ENCODE measurements at regions not wholly inside any gene's neighbourhood (a gene's known extent, or its start where the extent isn't known, plus 50 kb on each side); places are given as distances from the start of the nearest gene placed in this dataset.

DNA sequence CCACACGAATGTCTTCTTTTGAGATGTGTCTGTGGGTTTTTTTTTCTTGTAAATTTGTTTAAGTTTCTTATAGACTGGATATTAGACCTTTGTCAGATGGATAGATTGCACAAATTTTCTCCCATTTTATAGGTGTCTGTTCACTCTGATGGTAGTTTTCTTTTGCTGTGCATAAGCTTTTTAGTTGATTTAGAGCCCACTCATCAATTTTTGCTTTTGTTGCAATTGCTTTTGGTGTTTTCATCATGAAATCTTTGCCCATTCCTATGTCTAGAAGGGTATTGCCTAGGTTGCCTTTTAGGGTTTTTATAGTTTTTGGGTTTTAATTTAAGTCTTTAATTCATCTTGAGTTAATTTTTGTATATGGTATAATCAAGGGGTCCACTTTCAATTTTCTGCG lies 57.7 kb downstream of the NKX2-2 start:
- Mint-ChIP-seq H3K27ac (no peak overlapping the region), H3K9me3 (no peaks in the 10 kb centered on the region), H3K4me1 (ENCODE audit: low read depth) (no peaks in the 10 kb centered on the region), H3K4me3 (no peak overlapping the region), H3K27me3 (ENCODE audit: low read depth) (peaks cover 25% of the 10 kb centered on the region), H3K36me3 (ENCODE audit: low read depth) (no peaks in the 10 kb centered on the region)
- CTCF ChIA-PET, result no interaction called here
- DNase-seq, result no peak
- intact Hi-C loops (cut with micrococcal nuclease), result no loop called here

- Mint-ChIP-seq H3K4me1 (ENCODE audit: low read depth) (no peaks in the 10 kb centered on the region), H3K36me3 (ENCODE audit: low read depth) (no peaks in the 10 kb centered on the region), H3K9me3 (no peaks in the 10 kb centered on the region), H3K27me3 (ENCODE audit: low read depth) (peaks cover 28% of the 10 kb centered on the region), H3K4me3 (no peak overlapping the region), H3K27ac (no peak overlapping the region)
- CTCF ChIA-PET, result interaction anchor here (0.6 kb wide), 1 partner anchor 214 kb away, joined by 4 read pairs; no protein-coding TSS in a partner anchor
- DNase-seq, result no peak
- intact Hi-C loops (cut with micrococcal nuclease), result no loop called here
These were observed 56.4 kb upstream of the NKX2-4 start for GRCh38 chr20:21453690-21454089.

- Mint-ChIP-seq H3K27ac (no peak overlapping the region), H3K36me3 (ENCODE audit: low read depth) (no peaks in the 10 kb centered on the region)
- CTCF ChIA-PET, result interaction anchor here (0.9 kb wide), 1 partner anchor 55 kb away, joined by 3 read pairs; no protein-coding TSS in a partner anchor
These were observed 53.2 kb upstream of the NKX2-4 start for GRCh38 chr20:21450572-21450971.

More at GRCh38 chr20:21450572-21450971, 53.2 kb upstream of the NKX2-4 start:
- intact Hi-C loops (cut with micrococcal nuclease), result no loop called here
- H3K27me3 Mint-ChIP-seq (ENCODE audit: low read depth), result peaks cover 23% of the 10 kb centered on the region
- DNase-seq, result no peak
- no peaks in the 10 kb centered on the region for H3K4me1 Mint-ChIP-seq (ENCODE audit: low read depth)
- no peaks in the 10 kb centered on the region for H3K9me3 Mint-ChIP-seq
- H3K4me3 Mint-ChIP-seq, result no peak overlapping the region

All from activated naive CD4-positive, alpha-beta T cell treated with anti-CD3 and anti-CD28 coated beads for 36 hours (primary cell).